ENCODE measurements at regions not wholly inside any gene's neighbourhood (a gene's known extent, or its start where the extent isn't known, plus 50 kb on each side); places are given as distances from the start of the nearest gene placed in this dataset.

DNA sequence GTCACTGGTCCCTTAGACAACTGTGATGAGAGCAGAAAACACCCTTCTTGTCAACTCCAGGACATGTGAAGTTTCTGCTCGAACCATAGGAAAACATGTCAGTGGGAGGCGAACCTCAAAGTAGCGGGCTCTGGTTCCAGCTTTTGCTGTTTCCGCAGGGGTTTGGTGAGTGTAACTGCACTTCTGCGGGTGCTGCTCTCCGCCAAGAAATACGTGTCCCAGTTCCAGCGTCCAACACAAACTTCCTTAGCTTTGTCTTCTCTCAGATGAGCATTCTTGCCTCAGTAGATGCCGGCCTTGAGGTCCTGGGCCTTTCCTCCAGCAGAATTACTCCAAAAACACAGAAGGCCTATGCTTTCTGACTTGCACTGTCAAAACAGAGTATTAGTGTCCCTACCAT is 156.3 kb downstream of the FNDC1 start:
- TF ChIP-seq, protein P1, sequence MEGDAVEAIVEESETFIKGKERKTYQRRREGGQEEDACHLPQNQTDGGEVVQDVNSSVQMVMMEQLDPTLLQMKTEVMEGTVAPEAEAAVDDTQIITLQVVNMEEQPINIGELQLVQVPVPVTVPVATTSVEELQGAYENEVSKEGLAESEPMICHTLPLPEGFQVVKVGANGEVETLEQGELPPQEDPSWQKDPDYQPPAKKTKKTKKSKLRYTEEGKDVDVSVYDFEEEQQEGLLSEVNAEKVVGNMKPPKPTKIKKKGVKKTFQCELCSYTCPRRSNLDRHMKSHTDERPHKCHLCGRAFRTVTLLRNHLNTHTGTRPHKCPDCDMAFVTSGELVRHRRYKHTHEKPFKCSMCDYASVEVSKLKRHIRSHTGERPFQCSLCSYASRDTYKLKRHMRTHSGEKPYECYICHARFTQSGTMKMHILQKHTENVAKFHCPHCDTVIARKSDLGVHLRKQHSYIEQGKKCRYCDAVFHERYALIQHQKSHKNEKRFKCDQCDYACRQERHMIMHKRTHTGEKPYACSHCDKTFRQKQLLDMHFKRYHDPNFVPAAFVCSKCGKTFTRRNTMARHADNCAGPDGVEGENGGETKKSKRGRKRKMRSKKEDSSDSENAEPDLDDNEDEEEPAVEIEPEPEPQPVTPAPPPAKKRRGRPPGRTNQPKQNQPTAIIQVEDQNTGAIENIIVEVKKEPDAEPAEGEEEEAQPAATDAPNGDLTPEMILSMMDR (optimal IDR thresholded peaks at IDR 0.05 in 1 of 3, IDR thresholded peaks at IDR 0.05 in 1 of 3, conservative IDR thresholded peaks at IDR 0.05 in 1 of 3; ENCODE audit: extremely low read depth in 1 of 3, insufficient read depth in 2 of 3, low read length in 3 of 3), result no peak
- TF ChIP-seq EZH2 (IDR thresholded peaks at IDR 0.05; ENCODE audit: low read length), result no peak

Measured in keratinocyte (primary cell).